ENCODE measurements at regions not wholly inside any gene's neighbourhood (a gene's known extent, or its start where the extent isn't known, plus 50 kb on each side); places are given as distances from the start of the nearest gene placed in this dataset.
"Not testable (repeated sequence)": the region's sequence is repeated elsewhere in the genome, so short reads cannot be mapped to it uniquely, and the experiment has no call there.

DNA sequence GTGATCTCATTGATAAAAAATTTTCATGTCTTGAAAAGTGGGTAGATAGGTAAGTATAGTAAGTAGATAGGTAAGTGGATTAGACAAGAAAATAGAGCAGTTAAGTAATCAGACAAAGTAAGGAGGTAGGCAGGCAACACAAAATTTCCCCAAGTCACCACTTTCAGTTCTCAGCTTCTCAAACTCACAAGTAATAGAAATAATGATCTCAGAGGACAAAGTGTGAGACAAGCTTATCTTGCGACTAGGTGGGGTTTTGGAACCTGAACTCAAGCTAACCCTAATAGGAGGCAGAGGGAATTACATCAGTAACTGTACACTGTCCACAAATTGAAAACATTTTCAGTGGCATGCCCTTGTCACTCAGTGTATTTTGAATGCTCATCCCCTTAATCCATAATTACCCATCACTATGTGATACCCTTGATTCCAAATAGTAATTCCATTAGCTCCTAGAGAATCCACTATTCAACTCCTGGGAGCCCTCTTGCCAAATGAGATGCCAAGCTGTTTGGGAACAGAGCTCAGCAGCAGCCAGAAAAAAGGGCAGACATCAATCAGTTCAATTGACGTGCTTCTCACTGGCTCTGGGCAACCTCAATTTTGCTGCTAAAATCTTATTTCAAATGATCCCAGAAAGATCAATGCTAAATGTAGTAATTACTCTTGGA lies 703.2 kb downstream of the XPNPEP1 start:
- ChIA-PET POLR2A (no interaction called here), CTCF (no interaction called here)
- no peaks in the 10 kb centered on the region for H3K9me3 ChIP-seq (ENCODE audit: control insufficient read depth, insufficient read depth, low read length)
- TF ChIP-seq, protein P1, sequence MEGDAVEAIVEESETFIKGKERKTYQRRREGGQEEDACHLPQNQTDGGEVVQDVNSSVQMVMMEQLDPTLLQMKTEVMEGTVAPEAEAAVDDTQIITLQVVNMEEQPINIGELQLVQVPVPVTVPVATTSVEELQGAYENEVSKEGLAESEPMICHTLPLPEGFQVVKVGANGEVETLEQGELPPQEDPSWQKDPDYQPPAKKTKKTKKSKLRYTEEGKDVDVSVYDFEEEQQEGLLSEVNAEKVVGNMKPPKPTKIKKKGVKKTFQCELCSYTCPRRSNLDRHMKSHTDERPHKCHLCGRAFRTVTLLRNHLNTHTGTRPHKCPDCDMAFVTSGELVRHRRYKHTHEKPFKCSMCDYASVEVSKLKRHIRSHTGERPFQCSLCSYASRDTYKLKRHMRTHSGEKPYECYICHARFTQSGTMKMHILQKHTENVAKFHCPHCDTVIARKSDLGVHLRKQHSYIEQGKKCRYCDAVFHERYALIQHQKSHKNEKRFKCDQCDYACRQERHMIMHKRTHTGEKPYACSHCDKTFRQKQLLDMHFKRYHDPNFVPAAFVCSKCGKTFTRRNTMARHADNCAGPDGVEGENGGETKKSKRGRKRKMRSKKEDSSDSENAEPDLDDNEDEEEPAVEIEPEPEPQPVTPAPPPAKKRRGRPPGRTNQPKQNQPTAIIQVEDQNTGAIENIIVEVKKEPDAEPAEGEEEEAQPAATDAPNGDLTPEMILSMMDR (IDR thresholded peaks at IDR 0.05; ENCODE audit: low read depth, low read length): no peak
- H3K4me3 ChIP-seq (ENCODE audit: low read depth, low read length): no peak overlapping the region
- no peak for DNase-seq (ENCODE audit: low read depth, low spot score)
- H3K27me3 ChIP-seq (ENCODE audit: control insufficient read depth, insufficient read depth, low read length): no peaks in the 10 kb centered on the region
- no peak overlapping the region for H3K27ac ChIP-seq (ENCODE audit: low read depth, low read length)

- DNase-seq (ENCODE audit: low read depth, low spot score): no peak
- ChIA-PET CTCF (no interaction called here), POLR2A (no interaction called here)
- H3K27ac ChIP-seq (ENCODE audit: low read depth, low read length): no peak overlapping the region
- no peak overlapping the region for H3K4me3 ChIP-seq (ENCODE audit: low read depth, low read length)
- H3K9me3 ChIP-seq (ENCODE audit: control insufficient read depth, insufficient read depth, low read length): no peaks in the 10 kb centered on the region
- H3K27me3 ChIP-seq (ENCODE audit: control insufficient read depth, insufficient read depth, low read length): no peaks in the 10 kb centered on the region
- TF ChIP-seq, protein P1 (IDR thresholded peaks at IDR 0.05; ENCODE audit: low read depth, low read length): no peak
These were observed 705.1 kb downstream of the XPNPEP1 start for GRCh38 chr10:109218207-109218606.

DNA sequence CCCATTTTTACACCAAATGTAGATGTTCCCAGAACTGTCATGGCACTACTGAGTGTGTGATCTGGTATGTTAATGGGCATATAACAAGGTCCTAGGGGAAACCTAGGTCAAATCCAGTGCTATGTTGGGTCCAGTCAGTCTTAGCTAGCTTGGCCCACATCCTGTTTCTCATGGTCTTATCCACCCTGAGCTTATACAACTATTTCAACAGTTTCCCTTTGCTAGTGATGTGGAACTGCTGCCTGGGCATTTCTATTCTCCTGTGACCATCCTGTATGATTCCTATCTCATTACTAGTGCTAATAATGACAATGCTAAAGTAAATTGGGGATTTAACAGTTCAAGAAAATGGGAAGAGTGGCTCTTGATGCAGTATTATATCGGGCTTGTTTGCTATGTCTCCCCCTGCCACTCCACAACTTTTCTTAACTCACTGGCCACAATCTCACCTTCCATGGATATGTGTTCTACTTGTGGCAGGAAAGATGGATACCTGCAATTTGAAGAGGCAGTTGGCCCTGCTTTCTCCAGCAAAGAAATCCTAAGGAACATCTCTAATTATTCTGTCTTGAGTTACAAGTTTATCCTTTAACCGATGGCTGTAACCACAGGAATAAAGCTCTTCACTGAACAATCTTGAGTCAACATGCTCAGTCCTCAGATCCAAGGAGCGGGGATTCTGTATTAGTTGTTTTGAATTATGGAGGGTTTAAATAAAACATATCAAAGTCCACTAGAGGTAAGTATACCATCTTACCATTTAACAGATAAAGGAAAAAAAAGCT lies 707.8 kb downstream of the XPNPEP1 start:
- ChIA-PET POLR2A (no interaction called here), CTCF (no interaction called here)
- Histone ChIP-seq H3K27me3 (ENCODE audit: control insufficient read depth, insufficient read depth, low read length) (no peaks in the 10 kb centered on the region), H3K9me3 (ENCODE audit: control insufficient read depth, insufficient read depth, low read length) (no peaks in the 10 kb centered on the region), H3K4me3 (ENCODE audit: low read depth, low read length) (no peak overlapping the region), H3K27ac (ENCODE audit: low read depth, low read length) (no peak overlapping the region)
- TF ChIP-seq, protein P1 (IDR thresholded peaks at IDR 0.05; ENCODE audit: low read depth, low read length): no peak
- no peak for DNase-seq (ENCODE audit: low read depth, low spot score)

DNA sequence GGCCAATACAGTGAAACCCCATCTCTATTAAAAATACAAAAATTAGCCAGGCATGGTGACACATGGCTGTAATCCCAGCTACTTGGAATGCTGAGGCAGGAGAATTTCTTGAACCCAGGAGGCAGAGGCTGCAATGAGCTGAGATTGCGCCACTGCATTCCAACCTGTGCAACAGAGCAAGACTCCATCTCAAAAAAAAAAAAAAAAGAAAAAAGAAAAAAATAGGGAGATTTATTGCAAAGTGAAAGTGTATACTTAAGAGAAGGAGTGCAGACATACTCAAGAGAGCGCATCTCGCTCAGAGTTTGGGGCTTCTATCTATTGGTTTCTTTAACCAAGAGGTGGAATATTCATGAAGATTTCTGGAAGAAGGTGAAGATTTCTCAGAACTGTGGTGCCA lies 708.4 kb downstream of the XPNPEP1 start:
- CTCF ChIA-PET; H3K4me3 ChIP-seq (ENCODE audit: low read depth, low read length); POLR2A ChIA-PET; H3K27ac ChIP-seq (ENCODE audit: low read depth, low read length); H3K9me3 ChIP-seq (ENCODE audit: control insufficient read depth, insufficient read depth, low read length); H3K27me3 ChIP-seq (ENCODE audit: control insufficient read depth, insufficient read depth, low read length); DNase-seq (ENCODE audit: low read depth, low spot score): not testable (repeated sequence)

GRCh38 chr10:109207361-109207760 lies 716.0 kb downstream of the XPNPEP1 start:
- no peak overlapping the region for H3K4me3 ChIP-seq (ENCODE audit: low read depth, low read length)
- ChIA-PET CTCF (interaction anchor here (1.1 kb wide), 1 partner anchor 646 kb away, joined by 3 read pairs; no protein-coding TSS in a partner anchor), POLR2A (no interaction called here)
- no peaks in the 10 kb centered on the region for H3K27me3 ChIP-seq (ENCODE audit: control insufficient read depth, insufficient read depth, low read length)
- TF ChIP-seq, protein P1 (IDR thresholded peaks at IDR 0.05; ENCODE audit: low read depth, low read length): no peak
- DNase-seq (ENCODE audit: low read depth, low spot score): no peak
- no peak overlapping the region for H3K27ac ChIP-seq (ENCODE audit: low read depth, low read length)
- no peaks in the 10 kb centered on the region for H3K9me3 ChIP-seq (ENCODE audit: control insufficient read depth, insufficient read depth, low read length)
